ENCODE measurements at regions not wholly inside any gene's neighbourhood (a gene's known extent, or its start where the extent isn't known, plus 50 kb on each side); places are given as distances from the start of the nearest gene placed in this dataset.

GRCh38 chr2:42928692-42929545 is 136.5 kb upstream of the HAAO start:
- no peak for DNase-seq

- no peak for DNase-seq
Measured at GRCh38 chr2:42928161-42928691, 135.8 kb upstream of the HAAO start.

GRCh38 chr2:42927334-42928160 is 135.2 kb upstream of the HAAO start:
- DNase-seq, result no peak

GRCh38 chr2:42926434-42927333 is 134.3 kb upstream of the HAAO start:
- no peak for DNase-seq

GRCh38 chr2:42925742-42926433 is 133.5 kb upstream of the HAAO start:
- DNase-seq, result no peak

- DNase-seq, result no peak
Measured at GRCh38 chr2:42924418-42924886, 132.1 kb upstream of the HAAO start.

GRCh38 chr2:42923580-42924417 is 131.4 kb upstream of the HAAO start:
- DNase-seq, result no peak

GRCh38 chr2:42922790-42923579 is 130.6 kb upstream of the HAAO start:
- DNase-seq, result no peak

- no peak for DNase-seq
Measured at GRCh38 chr2:42922293-42922692, 129.9 kb upstream of the HAAO start.

GRCh38 chr2:42921721-42922120 is 129.3 kb upstream of the HAAO start:
- no peak for DNase-seq

- DNase-seq, result no peak
Measured at GRCh38 chr2:42921147-42921520, 128.8 kb upstream of the HAAO start.

GRCh38 chr2:42920446-42921146 is 128.2 kb upstream of the HAAO start:
- DNase-seq, result no peak

- DNase-seq, result no peak
Measured at GRCh38 chr2:42918671-42919318, 126.4 kb upstream of the HAAO start.

- no peak for DNase-seq
Measured at GRCh38 chr2:42918041-42918440, 125.7 kb upstream of the HAAO start.

GRCh38 chr2:42917425-42917927 is 125.1 kb upstream of the HAAO start:
- no peak for DNase-seq

GRCh38 chr2:42916324-42916723 is 123.9 kb upstream of the HAAO start:
- DNase-seq, result no peak

- DNase-seq, result no peak
Measured at GRCh38 chr2:42914860-42915259, 122.5 kb upstream of the HAAO start.

- DNase-seq, result no peak
Measured at GRCh38 chr2:42914314-42914713, 121.9 kb upstream of the HAAO start.

Data from activated gamma-delta T cell (primary cell).